SKM-1 treated with dmso at 0.1 percent for 144 hours (cell line): ENCODE measurements at regions not wholly inside any gene's neighbourhood (a gene's known extent, or its start where the extent isn't known, plus 50 kb on each side); places are given as distances from the start of the nearest gene placed in this dataset.
"Not testable (repeated sequence)": the region's sequence is repeated elsewhere in the genome, so short reads cannot be mapped to it uniquely, and the experiment has no call there.

Experiments used
- DNase-seq: peaks from one replicate; lab custom pipeline; 2025; ENCODE audit not compliant: unreplicated experiment; lab: John Stamatoyannopoulos, UW

GRCh38 chr12:11535127-11535526, 114.3 kb upstream of the ETV6 start:
- no peak for DNase-seq

- DNase-seq: no peak
Measured at GRCh38 chr12:11539156-11539555, 110.3 kb upstream of the ETV6 start.

- no peak for DNase-seq
Measured at GRCh38 chr12:11540156-11540555, 109.3 kb upstream of the ETV6 start.

- DNase-seq: no peak
Measured at GRCh38 chr12:11540615-11541310, 108.7 kb upstream of the ETV6 start.

- DNase-seq: no peak
Measured at GRCh38 chr12:11542599-11542998, 106.9 kb upstream of the ETV6 start.

- DNase-seq: no peak
Measured at GRCh38 chr12:11543457-11544158, 105.9 kb upstream of the ETV6 start.

- DNase-seq: no peak
Measured at GRCh38 chr12:11545484-11546330, 103.8 kb upstream of the ETV6 start.

- not testable (repeated sequence) for DNase-seq
Measured at GRCh38 chr12:11546582-11547270, 102.7 kb upstream of the ETV6 start.

- DNase-seq: not testable (repeated sequence)
Measured at GRCh38 chr12:11547271-11547646, 102.2 kb upstream of the ETV6 start.

- no peak for DNase-seq
Measured at GRCh38 chr12:11549119-11549518, 100.4 kb upstream of the ETV6 start.

GRCh38 chr12:11553871-11554533, 95.5 kb upstream of the ETV6 start:
- no peak for DNase-seq

- DNase-seq: no peak
Measured at GRCh38 chr12:11555195-11555594, 94.3 kb upstream of the ETV6 start.

GRCh38 chr12:11555743-11556625, 93.5 kb upstream of the ETV6 start:
- no peak for DNase-seq

- no peak for DNase-seq
Measured at GRCh38 chr12:11556682-11557081, 92.8 kb upstream of the ETV6 start.

GRCh38 chr12:11559626-11560340, 89.7 kb upstream of the ETV6 start:
- no peak for DNase-seq

- DNase-seq: no peak
Measured at GRCh38 chr12:11561411-11561810, 88.1 kb upstream of the ETV6 start.

- no peak for DNase-seq
Measured at GRCh38 chr12:11563785-11564739, 85.4 kb upstream of the ETV6 start.
